T-helper 1 cell (primary cell): ENCODE measurements at regions not wholly inside any gene's neighbourhood (a gene's known extent, or its start where the extent isn't known, plus 50 kb on each side); places are given as distances from the start of the nearest gene placed in this dataset.

Experiments used
- DNase-seq, 5 donors: peaks; one replicate each; pipeline ENCODE4 v3.0.0-alpha.2; 2012 to 2020

- no peak for DNase-seq
Measured at GRCh38 chr18:51862051-51862715, 477.8 kb upstream of the DCC start.

GRCh38 chr18:51864219-51864965 lies 475.6 kb upstream of the DCC start:
- no peak for DNase-seq

- DNase-seq: no peak
Measured at GRCh38 chr18:51865538-51865937, 474.5 kb upstream of the DCC start.

GRCh38 chr18:51867767-51868166 lies 472.2 kb upstream of the DCC start:
- DNase-seq: no peak

- DNase-seq: no peak
Measured at GRCh38 chr18:51878724-51879123, 461.3 kb upstream of the DCC start.

GRCh38 chr18:51879329-51879728 lies 460.7 kb upstream of the DCC start:
- DNase-seq: no peak

GRCh38 chr18:51881394-51881793 lies 458.6 kb upstream of the DCC start:
- no peak for DNase-seq

GRCh38 chr18:51884039-51884438 lies 456.0 kb upstream of the DCC start:
- no peak for DNase-seq

- DNase-seq: no peak
Measured at GRCh38 chr18:51890762-51891161, 449.2 kb upstream of the DCC start.

- no peak for DNase-seq
Measured at GRCh38 chr18:51891876-51892275, 448.1 kb upstream of the DCC start.

- no peak for DNase-seq
Measured at GRCh38 chr18:51897884-51898283, 442.1 kb upstream of the DCC start.

- no peak for DNase-seq
Measured at GRCh38 chr18:51907687-51908597, 432.1 kb upstream of the DCC start.

- no peak for DNase-seq
Measured at GRCh38 chr18:51908598-51908944, 431.4 kb upstream of the DCC start.

GRCh38 chr18:51911584-51911983 lies 428.4 kb upstream of the DCC start:
- DNase-seq: no peak

GRCh38 chr18:51912381-51912780 lies 427.6 kb upstream of the DCC start:
- DNase-seq: no peak

GRCh38 chr18:51915176-51915575 lies 424.8 kb upstream of the DCC start:
- DNase-seq: no peak

- DNase-seq: no peak
Measured at GRCh38 chr18:51921862-51922261, 418.1 kb upstream of the DCC start.

- no peak for DNase-seq
Measured at GRCh38 chr18:51933903-51934302, 406.1 kb upstream of the DCC start.

- DNase-seq: no peak
Measured at GRCh38 chr18:51936115-51936514, 403.9 kb upstream of the DCC start.

- no peak for DNase-seq
Measured at GRCh38 chr18:51941999-51942398, 398.0 kb upstream of the DCC start.

- DNase-seq: no peak
Measured at GRCh38 chr18:51943281-51943680, 396.7 kb upstream of the DCC start.

- DNase-seq: no peak
Measured at GRCh38 chr18:51946946-51947345, 393.1 kb upstream of the DCC start.

GRCh38 chr18:51952844-51953243 lies 387.2 kb upstream of the DCC start:
- no peak for DNase-seq

- no peak for DNase-seq
Measured at GRCh38 chr18:51953521-51953920, 386.5 kb upstream of the DCC start.
